Omental fat pad (tissue), 3 donors: ENCODE measurements at regions not wholly inside any gene's neighbourhood (a gene's known extent, or its start where the extent isn't known, plus 50 kb on each side); places are given as distances from the start of the nearest gene placed in this dataset.

ENCODE experiments used
- ATAC-seq: fragments of 150-250 bp; one replicate; pipeline ENCODE4 v1.9.1; 2016; ENCODE audit warnings: mild to moderate bottlenecking, moderate library complexity; ENCODE audit not compliant: low FRiP score
- DNase-seq: peaks from one replicate; pipeline ENCODE4 v3.0.0-alpha.2; 2019; ENCODE audit warnings: low spot score
- TF ChIP-seq, protein P1 (sequence below), 3 donors: fragments of 450-650 bp; IDR thresholded peaks; one replicate each; pipeline ENCODE4 v1.5.1; 2016 to 2017; ENCODE audit warnings: antibody characterized with exemption in 3 of 3, mild to moderate bottlenecking in 3 of 3, moderate library complexity in 2 of 3

DNA sequence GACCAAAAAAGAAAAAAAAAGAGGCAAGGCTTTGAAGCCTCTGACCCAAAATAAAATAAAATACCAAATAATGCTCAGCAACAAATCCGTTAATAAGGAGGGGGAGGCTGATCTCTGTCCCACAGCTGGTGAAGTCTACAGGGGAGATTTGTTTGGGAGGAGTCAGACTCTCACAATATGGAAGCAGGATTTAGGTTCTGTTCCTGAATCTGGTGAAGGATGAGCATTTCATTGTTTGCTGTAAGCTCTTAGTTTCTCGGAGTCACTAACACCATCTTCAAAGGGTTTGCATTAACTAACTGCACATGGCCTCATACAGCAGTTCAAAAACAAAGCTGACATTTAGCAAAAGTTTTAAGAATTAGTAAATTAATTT is 339.4 kb upstream of the TNP1 start:
- TF ChIP-seq, protein P1, sequence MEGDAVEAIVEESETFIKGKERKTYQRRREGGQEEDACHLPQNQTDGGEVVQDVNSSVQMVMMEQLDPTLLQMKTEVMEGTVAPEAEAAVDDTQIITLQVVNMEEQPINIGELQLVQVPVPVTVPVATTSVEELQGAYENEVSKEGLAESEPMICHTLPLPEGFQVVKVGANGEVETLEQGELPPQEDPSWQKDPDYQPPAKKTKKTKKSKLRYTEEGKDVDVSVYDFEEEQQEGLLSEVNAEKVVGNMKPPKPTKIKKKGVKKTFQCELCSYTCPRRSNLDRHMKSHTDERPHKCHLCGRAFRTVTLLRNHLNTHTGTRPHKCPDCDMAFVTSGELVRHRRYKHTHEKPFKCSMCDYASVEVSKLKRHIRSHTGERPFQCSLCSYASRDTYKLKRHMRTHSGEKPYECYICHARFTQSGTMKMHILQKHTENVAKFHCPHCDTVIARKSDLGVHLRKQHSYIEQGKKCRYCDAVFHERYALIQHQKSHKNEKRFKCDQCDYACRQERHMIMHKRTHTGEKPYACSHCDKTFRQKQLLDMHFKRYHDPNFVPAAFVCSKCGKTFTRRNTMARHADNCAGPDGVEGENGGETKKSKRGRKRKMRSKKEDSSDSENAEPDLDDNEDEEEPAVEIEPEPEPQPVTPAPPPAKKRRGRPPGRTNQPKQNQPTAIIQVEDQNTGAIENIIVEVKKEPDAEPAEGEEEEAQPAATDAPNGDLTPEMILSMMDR (IDR thresholded peaks at IDR 0.05) = no peak
- ATAC-seq (no peak), DNase-seq (no peak)

DNA sequence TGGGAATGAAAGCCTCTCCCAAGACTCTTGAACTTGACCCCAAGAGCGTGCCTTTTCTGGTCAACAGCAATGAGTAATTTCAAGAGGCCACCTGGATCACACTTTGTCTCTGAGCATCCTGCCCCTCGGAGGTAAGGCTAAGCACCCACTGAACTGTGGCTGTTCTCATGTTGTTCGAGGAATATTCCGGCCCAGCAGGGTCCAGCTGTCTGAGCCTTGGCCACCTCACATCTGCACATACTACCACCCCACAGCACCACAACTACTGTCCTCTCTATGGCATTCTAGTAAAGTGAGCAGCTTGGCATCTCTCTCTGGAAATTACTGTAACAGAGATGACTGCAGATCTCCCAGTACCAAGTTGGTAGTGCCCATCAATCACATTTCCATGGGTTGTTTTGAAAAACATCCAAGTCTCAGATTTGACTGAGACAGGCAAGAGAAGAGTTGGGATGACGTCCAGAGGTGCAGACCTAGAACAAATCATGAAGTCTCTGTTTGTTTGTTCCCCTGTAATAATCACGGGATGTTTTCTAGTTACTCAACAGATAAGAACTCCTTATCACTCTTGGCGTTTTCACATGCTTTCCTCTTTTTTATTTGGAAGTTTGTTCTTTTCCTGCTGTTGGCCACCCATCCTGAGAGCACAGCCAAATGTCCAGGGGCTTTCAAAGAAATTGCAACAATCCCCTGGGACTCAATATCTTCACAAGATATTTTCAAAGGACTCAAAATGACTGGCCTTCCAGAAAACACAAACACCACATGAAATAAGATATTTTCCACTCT is 336.0 kb upstream of the TNP1 start:
- no peak for DNase-seq
- TF ChIP-seq, protein P1 (IDR thresholded peaks at IDR 0.05) = no peak
- ATAC-seq = no peak

DNA sequence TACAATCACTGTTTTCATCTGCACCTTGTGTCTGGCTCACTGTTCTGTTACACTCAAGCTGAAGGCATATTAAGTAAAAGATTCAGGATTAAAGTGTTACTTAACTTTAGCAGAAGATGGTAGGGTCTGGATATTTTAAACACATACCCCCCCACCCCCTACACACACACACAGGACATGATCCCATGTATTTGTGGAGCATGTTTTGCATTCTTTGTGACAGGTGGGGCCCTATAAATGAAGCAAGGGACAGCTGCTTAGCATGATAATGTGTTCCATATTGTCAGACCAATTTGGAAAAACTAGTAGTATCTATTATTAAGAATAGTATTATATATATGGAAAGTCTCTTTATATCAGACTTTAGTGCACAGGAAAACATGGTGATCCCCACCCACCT is 335.2 kb upstream of the TNP1 start:
- ATAC-seq (no peak), DNase-seq (no peak)
- TF ChIP-seq, protein P1 (IDR thresholded peaks at IDR 0.05) = no peak

DNA sequence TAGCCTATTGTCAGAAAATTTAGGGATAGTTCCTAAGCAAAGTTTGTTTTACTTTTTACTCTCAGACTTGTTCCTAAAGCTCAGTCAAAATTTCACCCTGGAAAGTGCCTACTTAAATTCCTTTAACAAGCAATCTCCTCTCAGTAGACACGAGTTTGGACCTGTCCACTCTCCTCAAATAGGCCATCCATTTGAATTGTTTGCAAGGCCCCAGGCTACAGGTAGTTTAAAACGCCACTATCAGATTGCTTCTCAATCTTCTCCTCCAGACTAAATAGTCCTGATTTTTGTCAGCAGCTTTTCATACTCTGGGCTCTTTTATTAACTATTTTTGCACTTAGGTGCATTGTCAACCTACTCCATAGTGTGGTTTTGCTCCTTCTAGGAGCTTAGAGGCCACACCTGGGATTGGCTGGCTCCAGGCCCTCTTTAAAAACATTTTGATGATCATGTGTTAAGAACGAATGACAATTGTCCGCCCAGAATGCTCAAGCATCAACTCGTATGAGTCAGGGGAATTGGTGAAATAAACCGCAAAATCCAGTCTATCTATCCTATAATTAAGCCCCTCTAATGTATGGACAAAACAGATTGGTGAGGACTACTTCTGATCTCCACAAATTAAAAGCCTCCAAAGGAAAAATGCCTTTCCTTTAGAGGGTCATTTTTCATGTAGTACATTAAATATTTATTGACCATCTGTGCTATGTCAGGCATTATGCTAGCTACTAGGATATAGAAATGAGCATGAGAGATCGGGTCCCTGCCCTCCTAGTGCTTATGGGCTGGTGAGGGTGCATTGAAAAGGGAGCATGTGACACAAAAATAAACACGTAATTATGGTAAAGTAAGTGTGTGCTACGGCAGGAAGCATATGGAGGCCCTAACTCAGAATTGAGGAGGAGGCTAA is 333.8 kb upstream of the TNP1 start:
- ATAC-seq (no peak), DNase-seq (no peak)
- TF ChIP-seq, protein P1 (IDR thresholded peaks at IDR 0.05) = no peak

DNA sequence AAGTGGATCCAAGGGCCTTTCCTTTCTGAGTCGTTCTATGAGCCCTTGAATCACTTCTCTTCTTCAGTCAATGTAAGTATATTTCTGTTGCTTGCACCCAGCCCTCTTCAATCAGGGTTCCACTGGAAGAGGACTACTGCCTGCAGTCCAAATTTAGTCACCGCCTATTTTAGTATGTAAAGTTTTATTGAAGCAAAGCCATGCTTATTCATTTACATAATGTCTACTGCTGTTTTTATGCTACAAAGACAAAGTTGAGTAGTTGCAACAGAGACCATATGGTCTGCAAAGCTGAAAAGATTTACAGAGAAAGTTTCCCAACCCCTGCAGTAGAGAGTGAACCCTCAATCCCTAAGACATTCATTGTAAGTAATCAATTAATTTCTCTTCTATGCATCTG is 332.5 kb upstream of the TNP1 start:
- no peak for DNase-seq
- TF ChIP-seq, protein P1 (IDR thresholded peaks at IDR 0.05) = no peak
- no peak for ATAC-seq

DNA sequence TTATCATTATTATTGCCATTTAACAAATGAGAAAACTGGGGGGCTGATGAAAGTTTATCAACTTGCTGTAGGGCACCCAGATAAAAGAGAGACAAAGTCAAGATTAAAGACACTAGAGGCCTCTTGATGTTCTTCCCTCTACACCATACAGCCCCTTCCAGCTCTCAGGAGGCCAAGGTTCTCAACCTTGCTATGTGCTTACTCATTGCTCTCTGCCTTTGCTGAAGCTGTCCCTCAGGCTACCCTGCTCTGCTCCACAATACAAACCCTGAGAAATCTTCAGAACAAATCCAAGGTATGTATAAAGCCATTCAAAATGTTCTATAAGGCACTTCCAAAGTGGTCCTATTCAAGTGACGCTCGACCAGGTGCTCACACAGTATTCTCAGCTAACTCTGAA is 329.9 kb upstream of the TNP1 start:
- TF ChIP-seq, protein P1 (IDR thresholded peaks at IDR 0.05) = no peak
- no peak for ATAC-seq
- DNase-seq = no peak
